ENCODE measurements at regions not wholly inside any gene's neighbourhood (a gene's known extent, or its start where the extent isn't known, plus 50 kb on each side); places are given as distances from the start of the nearest gene placed in this dataset.

DNA sequence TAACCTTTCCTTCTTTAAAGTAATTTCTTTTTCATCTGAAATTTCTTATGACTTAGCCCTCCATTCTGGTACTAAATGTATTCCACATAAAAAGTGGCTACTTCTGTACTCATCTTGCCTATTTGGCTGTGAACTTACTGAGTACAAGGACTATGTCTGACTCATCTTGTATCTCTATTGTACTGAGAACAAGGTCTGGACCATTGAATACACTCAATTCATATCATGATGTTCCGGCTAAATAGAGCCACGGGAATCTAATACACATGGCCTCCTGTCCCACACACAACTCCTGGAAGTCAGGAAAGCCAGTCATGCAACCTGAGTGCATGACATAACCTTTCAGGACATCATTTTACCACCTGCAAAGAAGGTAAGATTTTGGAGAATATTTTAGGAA lies 203.9 kb downstream of the PLK2 start:
- TF ChIP-seq EZH2 (IDR thresholded peaks at IDR 0.05; ENCODE audit: borderline replicate concordance, low read length) = no peak
- TF ChIP-seq, protein P1, sequence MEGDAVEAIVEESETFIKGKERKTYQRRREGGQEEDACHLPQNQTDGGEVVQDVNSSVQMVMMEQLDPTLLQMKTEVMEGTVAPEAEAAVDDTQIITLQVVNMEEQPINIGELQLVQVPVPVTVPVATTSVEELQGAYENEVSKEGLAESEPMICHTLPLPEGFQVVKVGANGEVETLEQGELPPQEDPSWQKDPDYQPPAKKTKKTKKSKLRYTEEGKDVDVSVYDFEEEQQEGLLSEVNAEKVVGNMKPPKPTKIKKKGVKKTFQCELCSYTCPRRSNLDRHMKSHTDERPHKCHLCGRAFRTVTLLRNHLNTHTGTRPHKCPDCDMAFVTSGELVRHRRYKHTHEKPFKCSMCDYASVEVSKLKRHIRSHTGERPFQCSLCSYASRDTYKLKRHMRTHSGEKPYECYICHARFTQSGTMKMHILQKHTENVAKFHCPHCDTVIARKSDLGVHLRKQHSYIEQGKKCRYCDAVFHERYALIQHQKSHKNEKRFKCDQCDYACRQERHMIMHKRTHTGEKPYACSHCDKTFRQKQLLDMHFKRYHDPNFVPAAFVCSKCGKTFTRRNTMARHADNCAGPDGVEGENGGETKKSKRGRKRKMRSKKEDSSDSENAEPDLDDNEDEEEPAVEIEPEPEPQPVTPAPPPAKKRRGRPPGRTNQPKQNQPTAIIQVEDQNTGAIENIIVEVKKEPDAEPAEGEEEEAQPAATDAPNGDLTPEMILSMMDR (IDR thresholded peaks at IDR 0.05; ENCODE audit: low read length) = no peak
